Left renal cortex interstitium (tissue), 4 donors: ENCODE measurements at regions not wholly inside any gene's neighbourhood (a gene's known extent, or its start where the extent isn't known, plus 50 kb on each side); places are given as distances from the start of the nearest gene placed in this dataset.

Source experiments
- DNase-seq, 4 donors: peaks; one replicate each; pipeline ENCODE4 v3.0.0-alpha.2; 2013; ENCODE audit warnings: low read depth in 4 of 4, low spot score in 2 of 4, missing footprints in 1 of 4

DNA sequence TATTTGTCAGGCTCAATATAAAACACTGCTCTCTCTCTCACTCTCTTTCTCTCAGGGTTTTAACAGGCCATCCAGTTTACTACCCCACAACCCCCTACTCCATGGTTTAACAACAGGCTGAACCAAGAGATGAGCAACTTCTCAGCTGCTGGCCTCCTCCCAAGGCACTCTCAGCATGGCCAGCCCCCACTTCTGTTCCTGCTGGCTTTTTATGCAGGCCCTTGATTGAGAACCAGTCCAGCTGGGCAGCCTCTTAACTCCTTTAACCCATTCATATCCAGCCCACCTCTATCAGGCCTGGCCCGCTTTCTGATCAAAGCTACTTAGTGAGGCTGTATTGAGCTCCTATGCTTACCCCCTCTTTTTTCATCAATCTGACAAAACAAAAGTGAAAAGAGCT is 346.8 kb upstream of the POU3F2 start:
- no peak for DNase-seq

DNA sequence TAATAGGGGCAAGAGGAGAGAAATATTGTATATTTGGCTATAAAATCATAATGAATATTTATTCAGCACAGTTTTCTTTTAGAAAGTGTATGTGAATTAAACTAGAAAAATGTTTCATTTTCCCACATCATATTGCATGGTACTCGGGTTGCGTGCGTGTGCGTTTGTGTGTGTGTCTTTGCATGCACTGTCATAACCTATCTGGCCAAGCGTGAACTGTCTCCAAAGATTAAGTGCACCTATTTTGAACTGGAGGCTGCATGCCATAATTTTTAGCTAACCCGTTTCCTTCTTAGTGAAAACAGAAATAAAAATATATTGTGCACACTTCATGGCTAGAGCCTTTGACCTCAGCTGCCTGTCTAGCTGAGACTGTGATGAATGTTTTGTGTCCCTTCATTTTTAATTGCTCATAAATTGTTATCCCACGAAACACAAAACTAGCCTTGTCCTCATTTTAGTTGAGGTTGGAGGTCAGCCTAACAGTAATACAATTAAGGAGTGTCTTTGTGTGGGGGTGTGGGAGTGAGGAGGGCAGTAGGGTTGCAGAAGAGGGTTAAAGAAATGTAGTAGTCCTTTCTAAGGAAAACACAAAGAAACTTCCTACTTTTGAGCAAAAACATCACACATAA is 336.1 kb upstream of the POU3F2 start:
- peak in 3 of 4 donors; percentile 4 to 11 (median 6) for DNase-seq

DNA sequence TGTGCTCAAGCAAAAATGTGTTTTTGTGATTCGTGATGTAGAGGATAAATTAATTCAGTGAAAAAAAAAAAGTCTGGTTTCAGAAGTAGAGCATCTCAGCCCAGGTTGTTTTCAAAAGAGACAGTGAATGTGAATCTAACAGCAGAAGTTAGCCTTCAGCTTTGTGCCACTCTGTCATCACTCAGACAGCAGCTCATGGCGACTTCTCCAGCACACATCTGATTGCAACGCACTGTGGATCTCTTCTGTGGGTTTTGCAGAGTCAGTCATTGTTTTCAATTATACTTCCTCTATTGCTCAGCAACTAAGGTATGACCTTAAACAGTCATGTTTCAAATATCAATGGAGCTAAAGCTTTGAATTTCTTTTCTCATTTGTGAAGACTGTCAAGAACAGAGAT is 335.5 kb upstream of the POU3F2 start:
- DNase-seq, result no peak

DNA sequence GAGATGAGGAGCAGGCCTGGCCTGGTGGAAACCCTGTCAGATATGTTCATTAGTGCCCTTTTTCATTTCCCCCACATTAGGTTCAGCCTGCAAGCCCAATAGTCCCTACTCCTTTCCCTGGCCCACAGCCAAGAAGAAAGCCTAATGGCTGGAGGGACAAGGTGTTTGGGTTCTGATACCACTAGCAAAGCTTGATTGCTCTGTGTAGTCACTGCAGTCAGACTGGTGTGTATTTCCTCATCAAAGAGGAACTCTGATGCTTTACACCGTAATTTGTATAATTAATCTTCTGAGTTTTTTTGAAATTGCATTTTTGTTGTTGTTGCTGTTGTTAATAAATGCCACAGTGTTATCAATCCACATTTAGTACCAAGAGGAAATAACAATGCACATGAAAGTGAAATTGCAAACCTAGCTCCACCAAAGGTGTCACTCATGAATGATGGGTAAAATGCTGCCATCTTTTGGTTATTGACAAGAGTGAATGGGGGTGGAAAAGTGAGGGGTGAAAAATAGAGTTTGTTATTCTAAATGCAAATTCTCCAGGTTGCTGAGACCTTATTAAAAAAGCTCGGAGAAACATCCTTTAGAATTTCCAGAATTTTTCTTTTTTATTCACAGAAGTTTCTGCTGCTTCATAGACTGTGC is 320.2 kb upstream of the POU3F2 start:
- DNase-seq, result no peak

DNA sequence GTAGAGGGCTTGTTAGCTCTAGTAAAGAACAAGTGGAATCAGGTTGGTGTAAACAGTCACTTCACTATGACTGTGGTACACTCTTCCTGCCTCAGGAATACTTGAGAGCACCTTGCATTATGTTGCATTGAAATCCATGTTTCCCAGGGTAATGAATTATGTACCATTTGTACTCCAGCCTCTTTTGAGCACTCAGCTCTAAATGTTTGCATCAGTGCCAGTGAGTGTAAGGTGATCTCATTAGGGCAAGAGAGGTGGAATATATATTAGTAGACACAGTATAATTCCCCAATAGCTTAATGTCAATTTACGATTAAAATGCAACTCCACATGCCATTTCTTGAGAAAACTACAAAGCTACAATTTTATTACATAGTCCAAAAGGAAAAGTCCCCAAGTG is 319.6 kb upstream of the POU3F2 start:
- DNase-seq, result no peak

DNA sequence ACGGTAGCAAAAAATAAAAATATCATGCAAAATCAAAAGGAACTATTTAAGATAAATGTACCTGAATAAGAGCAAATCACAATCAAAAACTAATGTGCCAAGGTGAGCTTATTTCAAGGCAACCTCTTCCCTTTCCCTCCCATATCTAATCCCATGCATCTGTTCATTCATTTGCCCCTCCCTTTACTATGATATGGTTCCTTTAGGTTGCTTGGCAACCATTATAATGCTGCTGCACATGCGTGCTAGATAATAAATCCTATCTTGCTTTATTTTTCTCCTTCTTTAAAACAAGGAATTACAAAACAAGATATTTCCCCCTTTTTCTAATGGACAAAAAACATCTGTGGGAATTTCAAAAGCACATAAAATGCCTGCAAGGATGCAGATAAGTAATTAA is 318.2 kb upstream of the POU3F2 start:
- no peak for DNase-seq

DNA sequence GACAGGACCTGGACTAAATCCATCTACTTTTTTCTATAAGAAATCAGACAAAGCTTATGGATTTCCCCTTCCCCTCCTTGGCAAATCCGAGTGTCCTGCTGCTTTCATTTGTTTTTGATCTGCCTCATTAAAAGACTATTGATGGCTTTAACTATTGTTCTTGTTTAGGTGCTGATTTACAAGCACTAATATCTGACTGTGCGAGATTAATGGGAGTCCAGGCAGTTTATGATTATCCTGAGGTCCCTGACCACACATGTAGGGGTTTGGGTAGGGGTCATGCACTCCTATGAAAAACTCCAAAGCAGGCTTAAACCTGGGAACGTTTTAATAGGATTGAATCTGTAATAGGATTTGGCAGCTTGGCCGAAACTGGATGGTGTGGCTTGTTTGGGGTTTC is 317.5 kb upstream of the POU3F2 start:
- no peak for DNase-seq

DNA sequence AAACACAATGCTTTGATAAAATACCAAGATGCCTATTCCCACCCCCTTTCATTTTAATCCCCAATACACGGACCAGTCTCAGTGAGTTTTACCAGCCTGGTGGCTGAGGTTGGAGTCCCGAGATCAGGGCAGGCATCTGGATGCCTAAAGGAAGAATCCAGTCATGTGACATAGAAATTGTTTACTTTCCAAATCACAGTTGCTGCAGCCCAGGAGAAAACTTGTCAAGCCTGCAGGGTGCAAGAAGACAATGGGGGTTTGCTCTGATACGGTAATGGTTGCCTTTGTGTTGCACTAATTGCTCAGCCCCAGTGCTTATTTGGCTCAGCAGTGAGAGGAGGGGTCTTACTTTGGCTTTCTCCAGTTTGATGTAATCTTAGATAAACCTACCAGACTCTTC is 308.5 kb upstream of the POU3F2 start:
- no peak for DNase-seq

DNA sequence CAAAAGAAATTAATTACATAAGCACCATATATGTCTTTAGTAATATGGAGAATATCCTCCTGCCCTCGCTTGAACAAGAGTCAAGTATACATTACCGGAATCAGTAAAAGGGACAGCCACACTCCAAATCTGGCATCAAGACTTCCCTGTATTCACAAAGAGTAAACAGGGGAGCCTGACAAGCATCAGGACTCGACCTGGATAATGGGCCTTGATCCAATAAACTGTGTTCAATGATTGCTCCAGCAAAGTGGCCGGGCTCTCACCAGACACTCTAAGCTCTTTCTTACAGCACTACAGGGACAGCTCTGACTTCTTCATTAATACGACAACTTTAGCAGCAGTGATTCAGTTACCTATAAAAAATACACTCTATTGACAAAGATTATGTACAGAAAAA is 307.9 kb upstream of the POU3F2 start:
- DNase-seq, result no peak

DNA sequence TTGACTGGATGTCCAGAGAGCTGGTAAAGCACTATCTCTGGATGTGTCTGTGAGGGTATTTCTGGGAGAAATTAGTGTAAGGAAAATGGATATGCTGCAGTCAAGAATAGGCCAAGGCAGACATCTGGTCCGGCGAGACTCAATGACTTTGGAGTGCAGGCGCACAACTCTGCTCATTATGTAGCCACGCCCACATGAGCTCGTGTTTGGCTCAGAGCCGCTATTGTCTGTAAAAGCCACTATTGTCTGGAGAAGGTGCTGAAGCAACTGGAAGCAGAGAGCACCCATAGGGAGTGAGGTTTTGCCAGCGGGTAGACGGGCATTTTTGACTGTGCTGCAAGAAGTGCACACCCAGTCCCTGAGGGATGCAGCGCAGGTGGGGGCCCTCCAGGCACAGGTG is 305.0 kb upstream of the POU3F2 start:
- DNase-seq, result no peak

DNA sequence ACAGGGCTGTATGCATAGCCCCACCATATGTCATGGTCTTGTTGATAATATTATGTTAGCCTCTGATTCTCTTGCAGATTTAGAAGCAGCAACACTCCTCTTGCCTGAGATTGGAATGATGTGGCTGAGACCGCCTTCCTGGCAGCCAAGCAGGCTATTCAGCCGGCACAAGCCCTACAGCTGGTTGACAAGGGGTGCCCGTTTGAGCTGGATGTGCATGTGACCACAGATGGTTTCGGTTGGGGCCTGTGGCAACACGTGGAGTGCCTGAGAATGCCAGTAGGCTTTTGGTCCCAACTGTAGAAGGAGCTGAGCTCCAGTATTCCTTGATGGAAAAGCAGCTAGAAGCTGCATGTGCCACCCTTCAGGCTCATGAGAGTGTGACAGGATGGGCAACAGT is 303.6 kb upstream of the POU3F2 start:
- no peak for DNase-seq

DNA sequence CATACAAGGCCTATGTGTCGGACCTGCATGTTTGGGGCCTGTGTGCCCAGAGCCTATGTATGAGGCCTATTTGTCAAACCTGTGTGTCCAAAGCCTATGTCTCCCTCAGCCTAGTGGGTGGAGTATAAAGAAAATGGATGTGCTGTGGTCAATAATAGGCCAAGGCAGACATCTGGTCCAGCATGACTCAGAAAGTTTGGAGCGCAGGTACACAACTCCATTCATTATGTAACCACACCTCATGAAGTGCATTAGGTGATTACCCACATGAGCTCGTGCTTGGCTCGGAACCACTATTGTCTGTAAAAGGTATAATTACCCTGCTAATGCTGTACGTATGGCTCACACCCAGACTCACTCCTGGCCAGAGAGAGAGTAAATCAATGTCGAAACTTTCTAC is 302.4 kb upstream of the POU3F2 start:
- DNase-seq, result no peak

DNA sequence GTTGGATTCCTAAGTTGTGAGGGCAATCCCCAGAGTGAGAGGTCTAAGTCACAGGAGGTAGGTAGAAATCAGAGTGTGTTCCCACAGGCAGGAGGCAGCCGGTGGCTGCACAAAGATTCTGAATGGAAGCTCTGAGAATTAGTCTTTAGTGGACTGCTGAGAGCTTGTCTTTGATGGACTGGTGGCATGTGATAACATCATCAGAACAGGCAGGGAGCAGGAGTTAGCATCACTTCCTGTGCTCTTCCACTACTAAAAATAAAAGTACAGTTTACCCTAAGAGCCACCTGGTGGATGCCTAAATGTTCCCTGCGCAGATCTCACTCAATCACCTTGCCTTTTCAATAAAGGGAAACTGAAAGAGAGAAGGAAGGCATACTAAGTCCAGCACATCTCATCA is 294.6 kb upstream of the POU3F2 start:
- no peak for DNase-seq

DNA sequence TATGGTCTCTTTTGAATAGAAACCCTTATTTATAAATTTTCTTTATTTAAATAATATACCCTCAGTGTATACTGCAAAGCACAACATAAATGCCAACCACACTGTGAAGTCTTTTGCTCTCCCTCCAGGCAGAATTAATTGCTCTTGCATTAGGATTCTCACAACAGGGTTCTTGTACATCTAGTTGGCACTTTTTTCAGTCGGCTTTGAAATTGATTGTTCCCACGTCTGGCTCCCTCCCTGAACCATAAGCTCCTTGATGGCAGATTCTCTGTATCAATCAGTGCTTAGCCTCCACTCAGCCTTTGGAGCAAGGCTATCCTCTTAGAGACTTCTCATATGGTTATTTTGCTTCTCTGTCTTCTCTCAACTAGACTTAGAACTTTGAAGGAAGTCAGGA is 288.0 kb upstream of the POU3F2 start:
- no peak for DNase-seq

DNA sequence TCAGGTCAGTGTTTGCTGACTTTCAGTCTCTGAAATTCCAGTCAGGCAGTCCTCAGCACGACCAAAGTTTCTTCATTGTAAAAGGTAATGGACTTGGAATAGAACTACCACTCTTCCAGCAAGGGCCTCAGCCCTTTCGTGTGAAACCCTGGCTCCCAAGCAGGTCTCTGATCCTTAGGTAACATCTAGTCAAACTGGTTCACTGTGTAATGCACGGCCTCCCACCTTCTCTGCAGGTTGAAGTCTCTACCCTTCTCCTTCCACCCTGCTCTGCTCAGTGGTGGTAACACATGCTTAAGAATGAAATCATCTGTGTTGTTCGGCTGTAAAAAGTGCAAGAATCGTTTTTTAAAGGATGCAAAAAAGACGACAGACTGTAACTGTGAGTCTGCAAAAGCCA is 287.2 kb upstream of the POU3F2 start:
- DNase-seq, result no peak

DNA sequence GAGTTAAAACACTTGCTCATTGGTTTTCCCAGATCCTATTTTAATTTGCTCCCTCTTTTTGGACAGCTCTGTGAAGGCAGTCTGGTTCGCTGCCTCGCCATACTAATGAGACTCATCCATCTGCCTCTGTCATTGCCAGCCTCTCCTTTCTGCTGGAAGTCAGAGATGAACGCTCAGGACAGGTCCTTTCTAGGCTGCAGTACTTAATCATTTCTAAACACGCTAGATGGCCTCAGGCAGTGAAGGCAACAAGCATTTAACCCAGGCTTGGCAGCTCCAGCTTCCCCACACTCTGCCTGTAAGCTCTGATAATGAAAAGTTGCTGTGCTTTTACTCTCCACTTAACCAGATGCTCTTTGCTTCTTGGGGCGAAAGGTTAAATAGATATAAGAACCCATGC is 286.7 kb upstream of the POU3F2 start:
- no peak for DNase-seq

DNA sequence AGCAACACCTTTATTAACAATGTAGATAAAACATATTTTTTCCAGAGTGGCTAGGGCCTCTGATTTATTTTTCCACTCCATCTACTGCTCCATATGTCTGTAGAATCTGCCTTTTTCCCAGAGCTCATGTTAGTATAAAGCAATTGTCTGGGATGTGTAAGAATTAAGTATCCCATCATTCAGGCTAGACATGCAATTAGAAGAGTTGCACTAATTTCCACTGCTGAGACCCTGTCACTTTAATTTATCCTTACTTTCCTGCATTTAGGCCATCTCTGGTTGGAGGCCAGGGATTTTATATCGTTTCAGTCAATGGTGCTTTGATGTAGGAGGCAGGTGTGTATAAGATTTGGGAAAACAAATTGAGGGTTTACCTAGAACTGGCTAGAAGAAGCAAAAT is 286.1 kb upstream of the POU3F2 start:
- no peak for DNase-seq

DNA sequence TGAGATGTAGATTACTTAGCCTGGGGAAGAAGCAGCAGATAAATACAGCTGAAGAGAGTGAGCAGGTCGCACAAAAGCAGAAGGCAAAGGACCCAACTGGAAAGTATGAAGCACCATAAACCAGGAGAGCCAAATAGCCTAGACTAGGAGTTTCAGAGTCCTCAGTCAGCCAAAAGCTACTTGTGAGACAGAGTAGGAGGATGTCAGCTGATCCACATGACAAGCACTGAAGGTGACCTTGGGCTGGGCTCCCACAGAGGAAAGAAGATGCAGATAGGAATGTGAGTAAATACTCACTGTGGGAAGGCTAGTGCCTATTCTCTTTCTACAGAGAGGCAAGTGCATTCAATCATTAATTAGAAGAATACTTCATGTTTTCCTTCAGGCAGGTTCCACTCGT is 274.0 kb upstream of the POU3F2 start:
- no peak for DNase-seq

DNA sequence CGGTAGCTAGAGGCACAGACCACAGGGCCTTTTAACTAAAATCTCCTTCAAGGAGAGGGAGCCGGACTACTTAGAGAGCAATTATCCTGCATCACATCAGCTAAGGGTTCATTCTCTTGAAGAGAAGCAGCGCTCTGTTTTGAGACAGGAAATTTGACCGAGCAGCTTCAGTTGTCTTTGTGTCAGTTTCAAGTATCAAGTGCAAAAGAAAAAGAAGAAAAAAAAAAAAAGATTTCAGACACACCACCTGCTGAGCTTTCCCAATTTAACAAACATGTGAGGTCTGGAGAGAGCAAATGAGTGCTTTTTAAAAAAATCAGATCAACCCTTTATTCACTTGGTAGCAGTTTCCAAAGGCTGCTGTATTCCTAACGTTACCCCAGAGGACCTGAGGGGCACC is 273.5 kb upstream of the POU3F2 start:
- DNase-seq, result no peak

DNA sequence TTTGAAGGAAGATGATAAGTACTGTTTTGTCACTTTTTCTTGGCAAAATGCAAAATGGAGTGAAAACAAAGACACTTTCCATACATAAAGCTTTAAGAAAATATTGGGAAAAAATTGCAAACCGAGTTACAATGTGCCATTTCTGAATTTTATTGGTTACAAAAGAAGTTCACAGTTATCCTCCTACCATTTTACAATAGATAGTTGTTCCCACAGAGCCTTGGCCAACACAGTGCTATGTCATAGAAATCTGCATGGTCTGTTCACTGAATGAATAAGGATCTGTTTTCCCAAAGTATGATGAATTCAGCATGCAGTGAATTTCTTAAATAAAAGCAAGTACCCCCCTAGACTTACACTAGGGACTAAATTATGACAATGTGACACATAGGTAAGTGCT is 268.2 kb upstream of the POU3F2 start:
- DNase-seq, result no peak

DNA sequence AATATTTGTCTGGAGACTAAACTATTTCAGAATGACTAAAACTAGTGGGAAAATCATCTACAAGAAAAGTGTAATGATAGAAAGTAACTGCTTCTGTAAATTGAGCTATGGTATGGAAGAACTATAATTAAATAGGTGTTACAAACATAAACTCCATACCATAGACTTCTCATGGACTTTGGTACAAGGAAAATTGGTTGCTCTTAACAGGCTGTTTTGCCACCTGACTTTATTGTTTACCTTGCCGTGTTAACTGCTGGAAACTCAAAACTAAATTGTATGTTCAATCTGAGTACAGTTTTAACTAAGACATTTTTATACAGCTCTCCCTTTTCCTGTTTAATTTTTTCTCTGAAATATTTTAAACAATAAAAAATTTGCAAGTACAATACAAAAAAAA is 261.8 kb upstream of the POU3F2 start:
- no peak for DNase-seq

DNA sequence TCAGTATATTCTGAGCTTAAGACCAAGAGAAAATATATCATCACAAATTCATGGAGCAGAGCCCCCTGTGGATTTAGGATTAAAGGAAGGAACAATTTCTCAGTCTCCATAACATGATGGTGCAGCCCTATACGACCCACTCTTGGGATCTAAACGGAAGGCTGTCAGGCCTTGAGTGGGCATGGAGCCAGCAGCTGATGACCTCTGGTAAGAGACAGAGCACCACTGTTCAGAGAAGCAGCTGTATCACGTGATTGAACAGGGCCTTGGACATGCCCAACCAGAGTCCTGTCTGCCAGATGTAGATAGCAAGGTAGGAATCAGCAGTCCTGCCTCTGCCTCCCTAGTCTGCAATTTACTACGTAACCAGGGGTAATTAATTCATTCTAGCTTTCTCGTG is 259.4 kb upstream of the POU3F2 start:
- DNase-seq, result no peak

DNA sequence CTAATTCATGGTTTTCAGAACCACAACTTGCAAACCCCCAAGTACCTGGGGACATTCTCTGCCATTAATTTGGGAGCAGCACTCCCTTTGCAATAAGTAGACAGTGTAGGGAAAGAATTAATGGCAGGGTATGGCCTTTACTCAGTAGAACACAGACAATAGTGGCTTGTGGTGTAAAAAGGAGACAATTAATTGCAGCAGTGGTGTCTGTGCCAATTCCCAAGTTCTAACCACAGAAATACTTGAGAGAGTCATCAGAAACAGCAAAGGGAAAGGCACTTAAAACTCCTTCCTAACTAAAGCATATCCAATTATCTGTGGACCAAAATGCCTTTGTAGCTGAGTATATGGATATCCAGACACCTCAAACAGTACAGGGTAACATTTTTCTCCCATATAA is 257.6 kb upstream of the POU3F2 start:
- DNase-seq, result no peak
